Nephron (organoid): ENCODE measurements at regions not wholly inside any gene's neighbourhood (a gene's known extent, or its start where the extent isn't known, plus 50 kb on each side); places are given as distances from the start of the nearest gene placed in this dataset.

Experiments used
- H3K27ac Mint-ChIP-seq, 3 experiments: 2 replicates each; pipeline ENCODE4 v1.8.0; 2020; ENCODE audit warnings: mixed read lengths in 3 of 3, mild to moderate bottlenecking in 2 of 3, moderate library complexity in 1 of 3
- H3K27me3 Mint-ChIP-seq: 2 replicates; pipeline ENCODE4 v1.8.0; 2021; ENCODE audit warnings: low read depth, mild to moderate bottlenecking, moderate library complexity, mixed read lengths
- H3K36me3 Mint-ChIP-seq: 2 replicates; pipeline ENCODE4 v1.8.0; 2020; ENCODE audit warnings: low read depth, mixed read lengths
- H3K4me1 Mint-ChIP-seq: 2 replicates; pipeline ENCODE4 v1.8.0; 2020; ENCODE audit warnings: mixed read lengths
- H3K4me3 Mint-ChIP-seq, 3 experiments: 2 replicates each; pipeline ENCODE4 v1.8.0; 2020; ENCODE audit warnings: mild to moderate bottlenecking in 3 of 3, mixed read lengths in 3 of 3, moderate library complexity in 2 of 3
- H3K9me3 Mint-ChIP-seq: 2 replicates; pipeline ENCODE4 v1.8.0; 2020; ENCODE audit warnings: mixed read lengths
- TF ChIP-seq, protein P1 (sequence below), 3 experiments: fragments of 200-600 bp; sonication (generic); IDR thresholded peaks; one replicate each; pipeline ENCODE4 v1.5.0; 2021; ENCODE audit warnings: antibody characterized with exemption in 3 of 3; ENCODE audit not compliant: unreplicated experiment in 3 of 3

DNA sequence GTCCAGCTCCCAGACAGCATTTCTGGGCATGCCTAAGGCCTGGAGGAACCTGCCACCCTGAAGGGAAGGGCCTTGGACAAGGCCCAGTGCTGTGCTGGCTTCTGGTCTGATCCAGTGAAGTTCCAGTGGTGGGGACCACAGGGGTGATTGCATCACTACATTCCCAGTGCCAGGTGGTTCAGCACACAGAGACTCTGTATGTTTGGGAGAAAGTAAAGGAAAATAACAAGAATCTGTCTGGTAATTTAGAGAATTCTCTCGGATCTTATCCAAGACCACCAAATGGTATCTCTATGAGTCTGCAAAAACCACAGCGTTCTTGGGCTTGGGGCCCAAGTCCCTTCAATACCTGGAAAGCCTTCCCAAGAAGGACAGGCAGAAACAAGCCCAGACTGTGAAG is 131.8 kb upstream of the MAD2L1 start:
- Mint-ChIP-seq H3K36me3 (no peaks in the 10 kb centered on the region), H3K4me3 (no peak overlapping the region), H3K9me3 (no peaks in the 10 kb centered on the region), H3K27me3 (no peaks in the 10 kb centered on the region), H3K4me1 (no peaks in the 10 kb centered on the region), H3K27ac (no peak overlapping the region)
- TF ChIP-seq, protein P1, sequence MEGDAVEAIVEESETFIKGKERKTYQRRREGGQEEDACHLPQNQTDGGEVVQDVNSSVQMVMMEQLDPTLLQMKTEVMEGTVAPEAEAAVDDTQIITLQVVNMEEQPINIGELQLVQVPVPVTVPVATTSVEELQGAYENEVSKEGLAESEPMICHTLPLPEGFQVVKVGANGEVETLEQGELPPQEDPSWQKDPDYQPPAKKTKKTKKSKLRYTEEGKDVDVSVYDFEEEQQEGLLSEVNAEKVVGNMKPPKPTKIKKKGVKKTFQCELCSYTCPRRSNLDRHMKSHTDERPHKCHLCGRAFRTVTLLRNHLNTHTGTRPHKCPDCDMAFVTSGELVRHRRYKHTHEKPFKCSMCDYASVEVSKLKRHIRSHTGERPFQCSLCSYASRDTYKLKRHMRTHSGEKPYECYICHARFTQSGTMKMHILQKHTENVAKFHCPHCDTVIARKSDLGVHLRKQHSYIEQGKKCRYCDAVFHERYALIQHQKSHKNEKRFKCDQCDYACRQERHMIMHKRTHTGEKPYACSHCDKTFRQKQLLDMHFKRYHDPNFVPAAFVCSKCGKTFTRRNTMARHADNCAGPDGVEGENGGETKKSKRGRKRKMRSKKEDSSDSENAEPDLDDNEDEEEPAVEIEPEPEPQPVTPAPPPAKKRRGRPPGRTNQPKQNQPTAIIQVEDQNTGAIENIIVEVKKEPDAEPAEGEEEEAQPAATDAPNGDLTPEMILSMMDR (IDR thresholded peaks at IDR 0.05; ENCODE audit: unreplicated experiment in 3 of 3): no peak

DNA sequence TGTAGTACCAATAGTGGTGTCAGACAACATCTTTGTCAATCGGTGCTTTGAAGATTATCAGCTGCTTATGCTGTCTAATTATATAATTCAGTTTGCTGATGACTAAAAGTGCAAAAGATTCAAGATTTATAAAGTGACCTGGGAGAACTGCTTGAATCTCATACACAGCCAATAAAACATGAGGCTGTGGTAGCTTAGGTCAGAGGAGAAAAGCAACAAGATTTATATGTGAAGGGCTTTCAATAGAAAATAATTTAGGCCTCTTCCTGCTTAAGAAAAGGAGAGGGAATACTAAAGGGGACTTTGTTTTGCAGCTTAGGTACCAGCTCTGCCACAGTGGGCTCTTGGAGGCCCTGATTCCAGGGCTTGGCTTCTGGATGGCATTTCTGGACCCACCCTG is 111.0 kb upstream of the MAD2L1 start:
- no peak overlapping the region for H3K4me3 Mint-ChIP-seq
- no peaks in the 10 kb centered on the region for H3K27me3 Mint-ChIP-seq
- H3K4me1 Mint-ChIP-seq: no peaks in the 10 kb centered on the region
- H3K36me3 Mint-ChIP-seq: no peaks in the 10 kb centered on the region
- no peak overlapping the region for H3K27ac Mint-ChIP-seq
- TF ChIP-seq, protein P1 (IDR thresholded peaks at IDR 0.05; ENCODE audit: unreplicated experiment in 3 of 3): no peak
- H3K9me3 Mint-ChIP-seq: peaks cover 8% of the 10 kb centered on the region

DNA sequence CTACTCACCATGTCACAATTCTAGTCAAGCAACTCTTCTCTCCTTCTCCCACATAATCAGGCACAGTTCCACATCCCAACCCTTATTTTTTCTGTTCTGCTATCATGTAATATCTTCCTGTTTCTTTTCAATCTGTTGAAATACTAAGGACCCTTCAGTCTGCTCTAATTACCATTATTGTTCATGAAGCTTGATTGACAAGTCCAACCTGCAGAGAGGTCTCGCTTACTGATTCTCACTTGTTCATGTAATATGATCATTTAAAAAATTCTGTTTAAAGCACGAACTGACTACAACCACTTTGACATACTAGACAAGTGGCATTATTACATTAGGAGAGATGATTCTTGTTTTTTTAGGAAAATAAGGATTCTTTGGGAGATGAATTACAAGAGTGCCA is 108.6 kb upstream of the MAD2L1 start:
- no peak overlapping the region for H3K4me3 Mint-ChIP-seq
- H3K9me3 Mint-ChIP-seq: peaks cover 4% of the 10 kb centered on the region
- TF ChIP-seq, protein P1 (IDR thresholded peaks at IDR 0.05; ENCODE audit: unreplicated experiment in 3 of 3): no peak
- H3K27me3 Mint-ChIP-seq: no peaks in the 10 kb centered on the region
- no peak overlapping the region for H3K27ac Mint-ChIP-seq
- no peaks in the 10 kb centered on the region for H3K36me3 Mint-ChIP-seq
- no peaks in the 10 kb centered on the region for H3K4me1 Mint-ChIP-seq

DNA sequence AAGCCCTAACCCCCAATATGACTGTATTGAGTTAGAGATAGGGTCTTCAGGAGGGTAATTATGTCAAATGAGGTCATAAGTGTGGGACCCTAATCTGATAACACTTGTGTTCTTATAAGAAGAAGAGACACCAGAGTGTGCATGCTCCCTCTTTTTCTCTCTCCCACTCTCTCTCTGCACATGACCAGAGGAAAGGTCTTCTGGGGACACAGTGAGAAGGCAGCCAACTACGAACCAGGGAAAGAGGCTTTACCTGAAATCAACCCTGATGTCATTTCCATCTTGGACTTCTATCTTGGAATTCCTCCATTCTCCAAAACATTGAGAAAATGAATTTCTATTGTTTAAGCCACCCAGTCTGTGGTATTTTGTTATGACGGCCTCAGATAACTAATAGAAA is 97.2 kb upstream of the MAD2L1 start:
- TF ChIP-seq, protein P1 (IDR thresholded peaks at IDR 0.05; ENCODE audit: unreplicated experiment in 3 of 3): no peak
- no peak overlapping the region for H3K27ac Mint-ChIP-seq
- H3K36me3 Mint-ChIP-seq: no peaks in the 10 kb centered on the region
- no peak overlapping the region for H3K4me3 Mint-ChIP-seq
- no peaks in the 10 kb centered on the region for H3K27me3 Mint-ChIP-seq
- no peaks in the 10 kb centered on the region for H3K4me1 Mint-ChIP-seq
- H3K9me3 Mint-ChIP-seq: no peaks in the 10 kb centered on the region

DNA sequence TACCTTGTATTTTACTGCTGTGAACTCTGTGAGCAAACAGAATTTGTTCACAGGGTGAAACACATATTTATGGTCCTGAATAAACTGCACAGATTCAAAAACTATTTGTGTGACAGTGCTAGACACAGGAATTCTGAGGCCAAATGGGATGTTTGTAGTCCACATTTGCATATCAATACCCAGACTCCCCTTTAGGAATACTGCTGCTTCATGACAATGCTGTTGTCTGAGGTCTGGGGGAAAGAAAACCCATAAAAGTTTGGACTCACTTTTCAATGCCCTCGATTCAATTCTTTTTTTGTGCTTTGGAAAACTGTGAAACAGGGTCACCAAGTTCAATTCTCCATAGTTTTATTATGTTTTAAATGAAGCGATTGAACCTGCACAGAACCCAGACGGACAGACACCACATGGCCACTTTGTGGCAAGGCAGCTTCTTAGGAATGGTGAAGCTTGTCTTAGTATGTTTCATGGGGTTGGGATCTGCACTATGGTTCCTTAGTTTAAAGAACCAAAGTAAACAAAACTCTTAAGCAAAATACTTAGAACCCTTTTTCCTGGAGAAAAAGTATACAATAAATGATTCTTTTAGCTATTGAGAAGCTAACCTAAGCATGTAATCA is 92.3 kb upstream of the MAD2L1 start:
- TF ChIP-seq, protein P1 (IDR thresholded peaks at IDR 0.05; ENCODE audit: unreplicated experiment in 3 of 3): no peak
- no peaks in the 10 kb centered on the region for H3K27me3 Mint-ChIP-seq
- H3K4me1 Mint-ChIP-seq: no peaks in the 10 kb centered on the region
- H3K4me3 Mint-ChIP-seq: no peak overlapping the region
- H3K9me3 Mint-ChIP-seq: no peaks in the 10 kb centered on the region
- H3K27ac Mint-ChIP-seq: no peak overlapping the region
- H3K36me3 Mint-ChIP-seq: no peaks in the 10 kb centered on the region

DNA sequence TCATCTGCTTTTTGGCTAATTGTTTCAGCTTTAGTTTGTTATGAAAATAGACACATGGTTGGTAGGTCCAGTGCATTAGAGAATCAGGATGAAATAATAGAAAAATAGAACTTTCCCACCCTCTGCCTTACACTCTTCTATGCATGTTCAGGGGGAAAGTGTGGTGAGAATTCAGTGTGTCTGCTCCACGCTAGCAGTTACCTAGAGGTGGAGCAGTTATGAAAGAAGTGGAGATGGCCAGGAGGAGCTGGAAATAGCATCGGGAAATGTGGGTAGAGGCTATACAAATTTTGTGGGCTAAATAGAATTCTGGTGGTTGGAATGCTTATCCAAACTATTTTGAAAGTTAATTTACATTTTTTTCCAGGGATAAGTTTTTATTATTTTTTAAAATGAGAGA is 91.4 kb upstream of the MAD2L1 start:
- TF ChIP-seq, protein P1 (IDR thresholded peaks at IDR 0.05; ENCODE audit: unreplicated experiment in 3 of 3): peak in 1 of 3 experiments; percentile 20
- H3K4me1 Mint-ChIP-seq: no peaks in the 10 kb centered on the region
- no peak overlapping the region for H3K27ac Mint-ChIP-seq
- no peaks in the 10 kb centered on the region for H3K36me3 Mint-ChIP-seq
- no peaks in the 10 kb centered on the region for H3K9me3 Mint-ChIP-seq
- no peak overlapping the region for H3K4me3 Mint-ChIP-seq
- H3K27me3 Mint-ChIP-seq: no peaks in the 10 kb centered on the region
